ENCODE measurements at regions not wholly inside any gene's neighbourhood (a gene's known extent, or its start where the extent isn't known, plus 50 kb on each side); places are given as distances from the start of the nearest gene placed in this dataset.
A peak's percentile ranks its signal among the peaks of the same experiment; 100 is the strongest.
"Not testable (repeated sequence)": the region's sequence is repeated elsewhere in the genome, so short reads cannot be mapped to it uniquely, and the experiment has no call there.

GRCh38 chr2:53610260-53610659 is 157.3 kb upstream of the CHAC2 start:
- no peak for DNase-seq (ENCODE audit: low read depth)

- no peak for DNase-seq (ENCODE audit: low read depth)
These were observed 158.1 kb upstream of the CHAC2 start for GRCh38 chr2:53609551-53609950.

- no peak for DNase-seq (ENCODE audit: low read depth)
These were observed 159.3 kb upstream of the CHAC2 start for GRCh38 chr2:53608293-53608692.

GRCh38 chr2:53600815-53601214 is 166.8 kb upstream of the CHAC2 start:
- peak; percentile 10 for DNase-seq (ENCODE audit: low read depth)

- DNase-seq (ENCODE audit: low read depth): not testable (repeated sequence)
These were observed 180.6 kb upstream of the CHAC2 start for GRCh38 chr2:53586733-53587612.

- DNase-seq (ENCODE audit: low read depth): no peak
These were observed 182.6 kb upstream of the CHAC2 start for GRCh38 chr2:53584986-53585385.

GRCh38 chr2:53583583-53583982 is 184.0 kb upstream of the CHAC2 start:
- no peak for DNase-seq (ENCODE audit: low read depth)

GRCh38 chr2:53582556-53582955 is 185.0 kb upstream of the CHAC2 start:
- DNase-seq (ENCODE audit: low read depth): no peak

- DNase-seq (ENCODE audit: low read depth): no peak
These were observed 191.4 kb upstream of the CHAC2 start for GRCh38 chr2:53576166-53576565.

GRCh38 chr2:53575721-53576124 is 191.9 kb upstream of the CHAC2 start:
- DNase-seq (ENCODE audit: low read depth): no peak

- DNase-seq (ENCODE audit: low read depth): no peak
These were observed 194.9 kb upstream of the CHAC2 start for GRCh38 chr2:53572696-53573095.

- DNase-seq (ENCODE audit: low read depth): no peak
These were observed 197.5 kb upstream of the CHAC2 start for GRCh38 chr2:53569957-53570727.

GRCh38 chr2:53568469-53568868 is 199.1 kb upstream of the CHAC2 start:
- DNase-seq (ENCODE audit: low read depth): peak; percentile 4

- no peak for DNase-seq (ENCODE audit: low read depth)
These were observed 200.5 kb upstream of the CHAC2 start for GRCh38 chr2:53567073-53567472.

GRCh38 chr2:53562407-53562806 is 205.2 kb upstream of the CHAC2 start:
- no peak for DNase-seq (ENCODE audit: low read depth)

- no peak for DNase-seq (ENCODE audit: low read depth)
These were observed 206.4 kb upstream of the CHAC2 start for GRCh38 chr2:53561155-53561554.

GRCh38 chr2:53559302-53559966 is 208.2 kb upstream of the CHAC2 start:
- DNase-seq (ENCODE audit: low read depth): peak; percentile 36

- DNase-seq (ENCODE audit: low read depth): no peak
These were observed 208.7 kb upstream of the CHAC2 start for GRCh38 chr2:53558867-53559266.

- DNase-seq (ENCODE audit: low read depth): no peak
These were observed 218.1 kb upstream of the CHAC2 start for GRCh38 chr2:53549497-53549896.

- no peak for DNase-seq (ENCODE audit: low read depth)
These were observed 222.0 kb upstream of the CHAC2 start for GRCh38 chr2:53545604-53546003.

- no peak for DNase-seq (ENCODE audit: low read depth)
These were observed 222.6 kb upstream of the CHAC2 start for GRCh38 chr2:53544871-53545558.

- no peak for DNase-seq (ENCODE audit: low read depth)
These were observed 224.5 kb upstream of the CHAC2 start for GRCh38 chr2:53543083-53543482.
